ENCODE measurements at regions not wholly inside any gene's neighbourhood (a gene's known extent, or its start where the extent isn't known, plus 50 kb on each side); places are given as distances from the start of the nearest gene placed in this dataset.

DNA sequence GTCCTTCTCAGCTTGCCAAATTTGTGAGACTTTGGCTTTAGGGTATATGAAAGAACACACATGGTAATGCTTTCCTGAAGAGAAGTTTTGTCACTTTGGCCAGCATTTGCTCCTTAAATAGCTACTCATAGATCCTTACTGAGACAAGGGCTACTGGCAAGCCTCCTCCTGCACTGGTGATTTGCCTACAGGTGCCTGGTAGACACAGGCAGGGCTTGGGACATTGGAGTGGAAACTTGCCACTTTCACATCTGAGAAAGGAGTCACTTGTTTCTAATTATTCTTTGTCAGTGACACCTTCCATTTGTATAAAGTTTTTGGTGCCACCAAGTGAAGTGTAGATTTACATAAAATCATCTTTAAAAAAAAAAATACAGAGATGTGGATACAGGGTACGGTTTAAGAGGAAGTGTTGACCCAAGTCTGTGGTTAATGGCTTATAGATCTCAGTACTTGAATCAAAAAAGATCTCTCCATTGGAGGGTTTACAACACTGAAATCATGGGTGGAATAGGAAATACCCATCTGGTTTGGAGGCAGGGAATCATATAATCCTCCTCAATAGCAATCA, 132.8 kb upstream of the GADL1 start:
- Histone ChIP-seq H3K4me3 (ENCODE audit: low read depth, low read length, poor library complexity, severe bottlenecking) (no peak overlapping the region), H3K4me1 (ENCODE audit: insufficient read depth, low read length, severe bottlenecking) (no peaks in the 10 kb centered on the region), H4K20me1 (ENCODE audit: insufficient read depth, low read length) (no peaks in the 10 kb centered on the region), H3F3A (ENCODE audit: insufficient read depth, low read length) (no peaks in the 10 kb centered on the region), H3K4me2 (ENCODE audit: low read length) (no peak overlapping the region), H3K9me3 (ENCODE audit: low read length) (no peaks in the 10 kb centered on the region), H3K9ac (ENCODE audit: low read length) (no peak overlapping the region), H3K79me2 (ENCODE audit: insufficient read depth, low read length) (no peaks in the 10 kb centered on the region), H2AFZ (ENCODE audit: low read length) (no peak overlapping the region), H3K9me2 (ENCODE audit: low read depth, low read length) (no peaks in the 10 kb centered on the region), H3K36me3 (ENCODE audit: insufficient read depth, low read length) (no peaks in the 10 kb centered on the region), H3K27me3 (ENCODE audit: insufficient read depth, low read length) (no peaks in the 10 kb centered on the region), H3K27ac (ENCODE audit: low read depth, low read length, poor library complexity, severe bottlenecking) (no peak overlapping the region)
- TF ChIP-seq, protein P1, sequence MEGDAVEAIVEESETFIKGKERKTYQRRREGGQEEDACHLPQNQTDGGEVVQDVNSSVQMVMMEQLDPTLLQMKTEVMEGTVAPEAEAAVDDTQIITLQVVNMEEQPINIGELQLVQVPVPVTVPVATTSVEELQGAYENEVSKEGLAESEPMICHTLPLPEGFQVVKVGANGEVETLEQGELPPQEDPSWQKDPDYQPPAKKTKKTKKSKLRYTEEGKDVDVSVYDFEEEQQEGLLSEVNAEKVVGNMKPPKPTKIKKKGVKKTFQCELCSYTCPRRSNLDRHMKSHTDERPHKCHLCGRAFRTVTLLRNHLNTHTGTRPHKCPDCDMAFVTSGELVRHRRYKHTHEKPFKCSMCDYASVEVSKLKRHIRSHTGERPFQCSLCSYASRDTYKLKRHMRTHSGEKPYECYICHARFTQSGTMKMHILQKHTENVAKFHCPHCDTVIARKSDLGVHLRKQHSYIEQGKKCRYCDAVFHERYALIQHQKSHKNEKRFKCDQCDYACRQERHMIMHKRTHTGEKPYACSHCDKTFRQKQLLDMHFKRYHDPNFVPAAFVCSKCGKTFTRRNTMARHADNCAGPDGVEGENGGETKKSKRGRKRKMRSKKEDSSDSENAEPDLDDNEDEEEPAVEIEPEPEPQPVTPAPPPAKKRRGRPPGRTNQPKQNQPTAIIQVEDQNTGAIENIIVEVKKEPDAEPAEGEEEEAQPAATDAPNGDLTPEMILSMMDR (IDR thresholded peaks at IDR 0.05; ENCODE audit: low read length), result no peak
- no peak for TF ChIP-seq EZH2 (IDR thresholded peaks at IDR 0.05; ENCODE audit: borderline replicate concordance, low read length)

DNA sequence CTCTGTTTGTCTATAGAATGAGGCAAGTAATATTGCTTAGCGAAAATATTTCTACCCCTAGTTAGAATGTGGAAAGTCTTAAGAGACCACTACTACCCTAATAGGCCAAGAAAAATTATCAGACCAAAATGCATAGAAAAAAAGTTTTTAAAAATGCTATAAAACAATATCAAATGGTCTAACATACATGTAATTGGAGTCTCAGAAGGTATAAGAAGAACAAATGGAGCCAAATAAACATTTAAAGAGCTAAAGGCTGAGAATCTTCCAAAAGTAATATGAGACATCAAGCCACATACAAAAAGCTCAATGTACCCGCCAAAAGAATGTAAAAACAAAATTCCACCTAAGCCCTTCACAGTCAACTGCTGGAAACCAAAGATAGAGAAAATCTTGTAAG, 133.5 kb upstream of the GADL1 start:
- H3K9me3 ChIP-seq (ENCODE audit: low read length), result no peaks in the 10 kb centered on the region
- no peak overlapping the region for H2AFZ ChIP-seq (ENCODE audit: low read length)
- no peaks in the 10 kb centered on the region for H4K20me1 ChIP-seq (ENCODE audit: insufficient read depth, low read length)
- H3K36me3 ChIP-seq (ENCODE audit: insufficient read depth, low read length), result no peaks in the 10 kb centered on the region
- H3K9me2 ChIP-seq (ENCODE audit: low read depth, low read length), result no peaks in the 10 kb centered on the region
- TF ChIP-seq, protein P1 (IDR thresholded peaks at IDR 0.05; ENCODE audit: low read length), result no peak
- no peak for TF ChIP-seq EZH2 (IDR thresholded peaks at IDR 0.05; ENCODE audit: borderline replicate concordance, low read length)
- no peak overlapping the region for H3K9ac ChIP-seq (ENCODE audit: low read length)
- H3K4me1 ChIP-seq (ENCODE audit: insufficient read depth, low read length, severe bottlenecking), result no peaks in the 10 kb centered on the region
- no peaks in the 10 kb centered on the region for H3F3A ChIP-seq (ENCODE audit: insufficient read depth, low read length)
- no peaks in the 10 kb centered on the region for H3K27me3 ChIP-seq (ENCODE audit: insufficient read depth, low read length)
- H3K27ac ChIP-seq (ENCODE audit: low read depth, low read length, poor library complexity, severe bottlenecking), result no peak overlapping the region
- H3K4me2 ChIP-seq (ENCODE audit: low read length), result no peak overlapping the region
- H3K4me3 ChIP-seq (ENCODE audit: low read depth, low read length, poor library complexity, severe bottlenecking), result no peak overlapping the region
- no peaks in the 10 kb centered on the region for H3K79me2 ChIP-seq (ENCODE audit: insufficient read depth, low read length)

DNA sequence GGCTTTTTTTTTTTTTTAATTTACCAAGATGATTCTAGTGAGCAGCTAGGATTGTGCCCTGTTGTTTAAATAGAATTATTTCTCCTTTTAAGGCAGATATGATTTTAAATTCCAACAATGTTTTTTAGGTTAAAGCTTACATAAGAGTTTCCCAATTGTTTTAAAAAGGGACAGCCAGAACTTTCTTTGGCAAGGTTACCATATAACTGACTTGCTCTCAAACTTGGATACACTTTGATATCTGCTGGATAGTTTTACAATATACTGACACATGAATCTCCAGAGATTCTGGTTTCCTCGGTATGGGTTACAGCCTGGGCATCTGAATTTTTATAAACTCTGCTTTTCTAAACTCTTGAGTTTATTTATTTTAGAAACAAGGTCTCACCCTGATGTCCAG, 134.3 kb upstream of the GADL1 start:
- TF ChIP-seq EZH2 (IDR thresholded peaks at IDR 0.05; ENCODE audit: borderline replicate concordance, low read length), result no peak
- TF ChIP-seq, protein P1 (IDR thresholded peaks at IDR 0.05; ENCODE audit: low read length), result no peak
- no peaks in the 10 kb centered on the region for H3K36me3 ChIP-seq (ENCODE audit: insufficient read depth, low read length)
- H4K20me1 ChIP-seq (ENCODE audit: insufficient read depth, low read length), result no peaks in the 10 kb centered on the region
- no peaks in the 10 kb centered on the region for H3K9me2 ChIP-seq (ENCODE audit: low read depth, low read length)
- H3K4me2 ChIP-seq (ENCODE audit: low read length), result no peak overlapping the region
- H3F3A ChIP-seq (ENCODE audit: insufficient read depth, low read length), result no peaks in the 10 kb centered on the region
- no peaks in the 10 kb centered on the region for H3K4me1 ChIP-seq (ENCODE audit: insufficient read depth, low read length, severe bottlenecking)
- no peak overlapping the region for H2AFZ ChIP-seq (ENCODE audit: low read length)
- H3K27ac ChIP-seq (ENCODE audit: low read depth, low read length, poor library complexity, severe bottlenecking), result no peak overlapping the region
- H3K79me2 ChIP-seq (ENCODE audit: insufficient read depth, low read length), result no peaks in the 10 kb centered on the region
- H3K9me3 ChIP-seq (ENCODE audit: low read length), result no peaks in the 10 kb centered on the region
- H3K9ac ChIP-seq (ENCODE audit: low read length), result no peak overlapping the region
- no peaks in the 10 kb centered on the region for H3K27me3 ChIP-seq (ENCODE audit: insufficient read depth, low read length)
- H3K4me3 ChIP-seq (ENCODE audit: low read depth, low read length, poor library complexity, severe bottlenecking), result no peak overlapping the region
